ENCODE measurements at regions not wholly inside any gene's neighbourhood (a gene's known extent, or its start where the extent isn't known, plus 50 kb on each side); places are given as distances from the start of the nearest gene placed in this dataset.

DNA sequence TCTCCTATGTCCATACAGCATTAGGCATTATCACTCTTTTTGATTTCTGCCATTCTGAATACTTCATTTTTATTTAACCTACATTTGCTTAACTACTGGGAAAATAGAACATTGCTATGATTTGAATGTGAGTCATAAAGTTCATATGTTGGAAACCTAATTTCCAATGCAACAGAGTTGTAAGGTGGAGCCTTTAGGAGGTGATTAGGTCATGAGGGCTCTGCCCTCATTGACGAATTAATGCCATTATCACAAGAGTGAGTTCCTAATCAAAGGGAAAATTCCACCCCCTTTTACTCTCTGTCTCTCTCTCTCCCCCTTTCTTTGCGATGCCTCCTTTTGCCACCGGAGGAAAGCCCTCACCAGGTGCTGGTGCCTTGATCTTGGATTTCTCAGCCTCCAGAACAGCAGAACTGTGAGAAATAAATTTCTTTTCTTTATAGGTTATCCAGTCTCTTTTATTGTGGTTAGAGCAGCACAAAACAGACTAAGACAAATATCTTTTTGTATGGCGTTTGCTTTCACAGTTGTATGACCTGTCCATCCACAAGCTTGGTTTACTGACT lies 180.1 kb upstream of the ARID2 start:
- no peak for DNase-seq (ENCODE audit: low spot score)

GRCh38 chr12:45553204-45553603 lies 176.3 kb upstream of the ARID2 start:
- no peak for DNase-seq (ENCODE audit: low spot score)

DNA sequence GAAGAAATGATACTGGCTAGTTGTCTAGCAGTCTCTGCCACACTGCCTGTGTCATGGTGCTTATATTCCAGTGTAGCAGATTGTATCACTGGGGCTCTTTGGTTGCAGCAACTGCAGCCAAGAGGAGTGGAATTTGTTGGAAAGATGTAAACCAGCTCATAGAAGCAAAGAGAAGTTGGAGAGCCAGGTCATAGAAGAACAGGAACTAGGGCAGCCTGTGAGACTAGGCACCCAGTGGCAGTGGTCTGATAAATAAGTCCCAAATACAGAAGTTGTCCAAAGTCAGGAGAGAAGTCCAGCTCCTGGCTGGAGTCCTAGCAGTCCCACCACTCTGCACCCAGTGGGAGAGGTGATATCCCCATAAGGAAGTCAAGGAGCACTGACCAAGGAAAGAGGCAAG lies 172.5 kb upstream of the ARID2 start:
- no peak for DNase-seq (ENCODE audit: low spot score)

GRCh38 chr12:45558353-45558752 lies 171.2 kb upstream of the ARID2 start:
- DNase-seq (ENCODE audit: low spot score), result no peak

DNA sequence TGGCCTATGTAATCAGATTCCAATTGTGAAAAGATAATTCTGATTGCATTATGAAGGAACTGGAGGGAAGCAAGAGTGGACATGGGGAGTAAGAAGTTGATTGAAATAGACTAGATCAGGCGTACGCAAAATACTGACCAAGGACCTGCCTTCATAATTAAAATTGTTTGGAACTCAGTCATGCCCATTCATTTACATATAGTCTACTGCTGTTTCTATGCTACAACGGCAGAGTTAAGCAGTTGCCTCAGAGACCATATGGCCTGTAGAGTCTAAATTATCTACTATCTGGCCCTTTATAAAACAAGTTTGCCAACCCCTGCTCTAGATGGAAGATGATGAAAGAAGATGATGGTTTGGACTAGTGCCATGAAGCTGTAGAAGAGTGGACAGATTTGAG lies 170.0 kb upstream of the ARID2 start:
- DNase-seq (ENCODE audit: low spot score), result no peak

DNA sequence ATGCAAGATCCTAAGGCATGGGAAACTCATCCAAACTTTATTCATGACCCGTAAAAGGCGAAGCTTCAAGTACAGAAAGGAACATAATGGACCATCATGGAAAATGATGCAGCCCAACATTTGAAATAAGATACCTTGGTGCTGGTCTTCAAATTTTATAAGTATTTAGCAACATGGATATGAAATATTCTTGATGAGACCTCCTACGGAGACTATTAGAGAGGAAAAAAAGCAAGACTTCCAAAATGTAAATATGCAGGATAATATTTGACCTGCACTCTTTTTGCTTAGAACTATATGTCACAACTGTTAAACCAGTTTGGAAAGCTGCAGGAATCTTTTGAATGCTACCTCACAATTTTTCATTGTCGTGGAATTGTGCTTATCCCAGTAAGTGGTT lies 168.8 kb upstream of the ARID2 start:
- no peak for DNase-seq (ENCODE audit: low spot score)

DNA sequence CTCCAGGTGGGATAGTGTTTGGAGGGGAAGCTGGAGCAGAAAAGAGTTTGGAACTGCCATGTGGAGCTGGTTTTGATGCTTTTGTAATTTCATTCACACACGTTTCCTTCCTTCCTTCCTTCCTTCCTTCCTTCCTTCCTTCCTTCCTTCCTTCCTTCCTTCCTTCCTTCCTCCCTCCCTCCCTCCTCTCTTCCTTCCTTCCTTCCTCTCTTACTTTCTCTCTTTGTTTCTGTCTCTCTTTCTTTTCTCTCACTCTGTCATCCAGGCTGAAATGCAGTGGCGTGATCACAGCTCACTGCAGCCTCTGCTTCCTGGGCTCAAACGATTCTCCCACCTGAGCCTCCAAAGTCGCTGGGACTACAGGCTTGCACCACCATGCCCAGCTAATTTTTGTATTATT lies 168.0 kb upstream of the ARID2 start:
- no peak for DNase-seq (ENCODE audit: low spot score)

GRCh38 chr12:45565590-45565989 lies 163.9 kb upstream of the ARID2 start:
- DNase-seq (ENCODE audit: low spot score), result no peak

DNA sequence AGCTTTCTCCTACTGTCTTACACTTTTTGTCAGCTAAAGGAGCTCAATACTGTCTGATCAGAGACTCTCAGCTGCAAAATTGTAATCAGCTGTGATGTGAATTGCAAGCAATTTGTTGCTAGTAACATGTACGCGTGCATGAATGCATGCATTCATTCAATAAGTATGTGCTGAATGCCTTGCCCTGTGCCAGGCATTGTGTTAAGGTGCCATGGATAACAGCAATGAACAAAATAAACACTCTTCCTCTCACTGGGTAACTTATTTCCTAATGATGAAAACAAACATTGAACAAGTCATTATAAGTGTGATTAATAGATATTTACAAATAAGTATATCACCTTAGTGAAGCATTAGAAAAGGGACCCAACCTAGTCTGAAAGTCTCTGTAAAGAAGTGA lies 163.2 kb upstream of the ARID2 start:
- DNase-seq (ENCODE audit: low spot score), result no peak

DNA sequence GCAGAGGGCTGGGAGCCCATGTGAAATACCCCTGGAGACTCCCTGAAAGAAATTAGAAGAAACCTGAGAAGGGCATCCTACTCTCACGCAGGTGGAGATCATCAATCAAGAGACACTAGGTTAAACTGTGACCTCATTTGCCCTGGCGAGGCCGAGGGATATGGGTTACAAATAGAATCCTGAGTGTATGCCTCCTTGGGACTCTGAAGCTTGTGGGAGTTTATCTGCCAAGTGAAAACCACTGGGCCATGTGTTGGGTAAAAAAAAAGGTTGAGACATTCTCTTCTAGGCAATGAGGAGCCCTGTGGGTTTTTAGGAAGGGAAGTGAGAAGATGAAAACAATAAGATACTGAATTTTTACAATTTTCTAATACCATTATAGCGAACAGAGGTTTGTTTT lies 160.7 kb upstream of the ARID2 start:
- no peak for DNase-seq (ENCODE audit: low spot score)

GRCh38 chr12:45570501-45570900 lies 159.0 kb upstream of the ARID2 start:
- DNase-seq (ENCODE audit: low spot score), result no peak

DNA sequence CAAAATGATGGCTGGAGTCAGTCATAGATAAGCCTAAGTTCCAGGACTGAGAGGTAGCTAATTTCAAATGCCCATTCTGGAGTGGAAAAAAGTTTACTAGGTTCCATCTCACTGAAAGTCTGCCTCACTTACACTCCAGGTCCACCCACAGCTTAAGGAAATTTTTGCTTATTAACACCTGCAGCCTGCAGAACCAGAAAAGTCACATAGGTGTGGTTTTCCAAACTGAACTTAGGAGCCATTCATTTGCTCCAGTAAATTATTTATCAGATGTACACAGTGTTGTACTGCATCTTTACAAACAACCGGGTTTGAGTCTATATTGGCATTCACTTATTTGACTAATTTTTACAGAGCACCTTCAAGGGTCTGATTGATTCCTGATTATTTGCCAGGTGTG lies 157.4 kb upstream of the ARID2 start:
- DNase-seq (ENCODE audit: low spot score), result no peak

GRCh38 chr12:45575417-45575816 lies 154.1 kb upstream of the ARID2 start:
- no peak for DNase-seq (ENCODE audit: low spot score)

DNA sequence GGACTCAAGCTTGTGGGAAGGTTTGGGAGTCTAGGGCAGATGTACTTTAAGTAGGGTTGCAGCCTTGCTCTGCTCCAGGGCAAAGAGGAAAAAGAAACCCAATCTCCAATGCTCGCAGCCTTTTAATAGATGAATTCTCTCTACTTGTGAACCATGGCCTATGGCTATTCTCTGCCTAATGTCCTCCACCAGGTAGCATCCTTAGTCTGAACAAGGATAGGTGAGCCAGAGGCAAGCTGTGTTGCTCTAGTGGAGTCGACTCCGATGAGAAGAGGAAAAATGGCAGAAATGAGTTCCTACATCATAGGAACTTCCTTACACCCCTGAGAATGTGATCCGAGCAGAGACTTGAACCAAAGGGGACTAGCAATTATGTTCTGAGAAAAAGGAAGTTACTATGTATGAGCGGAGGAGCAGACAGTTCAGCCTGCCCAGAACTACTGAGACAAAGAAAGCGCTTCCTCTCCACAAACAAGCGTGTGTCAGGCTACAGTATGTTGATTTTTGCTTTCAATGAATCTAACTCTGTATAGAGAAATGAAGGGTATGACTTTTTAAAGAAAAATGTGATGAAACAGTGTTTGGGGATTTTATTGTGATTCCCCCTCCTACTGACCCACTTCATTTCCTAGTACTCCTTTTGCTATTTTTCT lies 153.6 kb upstream of the ARID2 start:
- no peak for DNase-seq (ENCODE audit: low spot score)

GRCh38 chr12:45577844-45578399 lies 151.6 kb upstream of the ARID2 start:
- no peak for DNase-seq (ENCODE audit: low spot score)

- DNase-seq (ENCODE audit: low spot score), result no peak
Observed at GRCh38 chr12:45580356-45580969, 149.0 kb upstream of the ARID2 start.

- DNase-seq (ENCODE audit: low spot score), result no peak
Observed at GRCh38 chr12:45581112-45581511, 148.4 kb upstream of the ARID2 start.

- DNase-seq (ENCODE audit: low spot score), result no peak
Observed at GRCh38 chr12:45582536-45582935, 147.0 kb upstream of the ARID2 start.

- no peak for DNase-seq (ENCODE audit: low spot score)
Observed at GRCh38 chr12:45582986-45583659, 146.4 kb upstream of the ARID2 start.

- no peak for DNase-seq (ENCODE audit: low spot score)
Observed at GRCh38 chr12:45584336-45584735, 145.2 kb upstream of the ARID2 start.

GRCh38 chr12:45585522-45586230 lies 143.8 kb upstream of the ARID2 start:
- DNase-seq (ENCODE audit: low spot score), result no peak

DNA sequence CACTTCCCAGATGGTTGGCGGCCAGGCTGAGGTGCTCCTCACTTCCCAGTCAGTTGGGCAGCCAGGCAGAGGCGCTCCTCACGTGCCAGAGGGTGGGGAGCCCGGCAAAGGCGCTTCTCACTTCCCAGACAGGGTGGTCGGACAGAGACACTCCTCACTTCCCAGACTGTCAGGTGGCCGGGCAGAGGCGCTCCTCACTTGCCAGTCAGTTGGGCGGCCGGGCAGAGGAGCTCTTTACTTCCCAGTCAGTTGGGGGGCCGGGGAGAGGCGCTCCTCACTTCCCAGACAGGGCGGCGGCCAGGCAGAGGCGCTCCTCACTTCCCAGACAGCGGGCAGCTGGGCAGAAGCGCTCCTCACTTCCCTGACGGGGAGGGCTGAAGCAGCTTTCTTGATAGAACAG lies 143.0 kb upstream of the ARID2 start:
- no peak for DNase-seq (ENCODE audit: low spot score)
